ENCODE measurements at regions not wholly inside any gene's neighbourhood (a gene's known extent, or its start where the extent isn't known, plus 50 kb on each side); places are given as distances from the start of the nearest gene placed in this dataset.

DNA sequence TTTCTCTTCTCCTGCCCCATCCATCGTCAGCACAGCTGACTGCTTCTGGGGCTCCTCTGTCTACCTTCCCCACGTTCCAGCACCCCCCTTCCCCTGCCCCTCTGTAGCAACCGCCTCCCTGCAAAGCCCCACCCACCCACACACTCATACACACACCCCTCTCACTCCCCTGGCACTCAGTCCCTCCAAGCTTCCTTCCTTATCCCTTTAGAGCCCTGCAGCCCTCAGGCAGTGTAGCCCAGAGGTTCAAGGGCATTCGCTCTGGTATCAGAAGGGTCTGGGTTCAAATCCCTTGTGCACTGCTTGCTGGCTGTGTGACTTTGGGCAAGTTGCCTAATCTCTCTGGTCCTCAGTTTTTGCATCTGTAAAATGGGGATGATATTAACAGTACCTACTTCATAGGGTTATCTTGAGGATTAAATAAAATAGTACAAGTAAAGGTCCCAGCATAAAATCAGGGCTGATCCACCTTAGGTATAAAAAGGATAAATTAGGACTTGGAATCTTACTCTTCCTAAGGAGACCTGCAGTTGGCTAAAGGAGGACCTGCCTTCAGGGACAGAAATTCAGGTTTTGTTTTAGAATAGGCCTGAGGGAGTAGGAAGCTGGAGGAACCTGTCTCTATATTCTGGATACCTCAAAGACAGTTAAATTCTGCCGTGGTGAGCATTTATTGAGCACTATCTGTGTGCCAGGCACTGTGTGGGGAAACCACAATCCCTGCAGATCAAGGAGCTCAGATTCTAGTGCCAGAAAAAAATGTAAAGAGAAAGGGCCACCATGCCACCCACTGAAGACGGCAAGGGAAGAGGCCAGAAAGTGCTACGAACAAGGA, 94.1 kb downstream of the SNX5 start:
- Histone ChIP-seq H3K4me2 (ENCODE audit: low read length) (peak overlapping the region; percentile 52), H3K27me3 (ENCODE audit: insufficient read depth, low read length) (no peaks in the 10 kb centered on the region), H3K79me2 (ENCODE audit: insufficient read depth, low read length) (no peaks in the 10 kb centered on the region), H3K4me1 (ENCODE audit: insufficient read depth, low read length) (peaks cover 18% of the 10 kb centered on the region), H3K4me3 (ENCODE audit: insufficient read depth, low read depth, low read length) (no peak overlapping the region), H3K9ac (ENCODE audit: low read length) (peak overlapping the region; percentile 66), H3K9me3 (ENCODE audit: insufficient read depth, low read depth, low read length) (no peaks in the 10 kb centered on the region), H2AFZ (ENCODE audit: low read depth, low read length) (peak overlapping the region; percentile 76), H3K27ac (ENCODE audit: low read depth, low read length) (no peak overlapping the region), H4K20me1 (ENCODE audit: insufficient read depth, low read length) (no peaks in the 10 kb centered on the region), H3K36me3 (ENCODE audit: insufficient read depth, low read length) (no peaks in the 10 kb centered on the region)
- Mint-ChIP-seq H3K36me3 (ENCODE audit: low read depth, unreplicated experiment) (no peaks in the 10 kb centered on the region), H3K27ac (ENCODE audit: unreplicated experiment) (no peak overlapping the region), H3K4me1 (ENCODE audit: low read depth, unreplicated experiment) (no peaks in the 10 kb centered on the region), H3K9me3 (ENCODE audit: unreplicated experiment) (no peaks in the 10 kb centered on the region), H3K4me3 (ENCODE audit: unreplicated experiment) (no peak overlapping the region), H3K27me3 (ENCODE audit: low read depth, unreplicated experiment) (peaks cover 49% of the 10 kb centered on the region)
- FAIRE-seq (no peak), DNase-seq (ENCODE audit: low read depth) (no peak)
- TF ChIP-seq, protein P1, sequence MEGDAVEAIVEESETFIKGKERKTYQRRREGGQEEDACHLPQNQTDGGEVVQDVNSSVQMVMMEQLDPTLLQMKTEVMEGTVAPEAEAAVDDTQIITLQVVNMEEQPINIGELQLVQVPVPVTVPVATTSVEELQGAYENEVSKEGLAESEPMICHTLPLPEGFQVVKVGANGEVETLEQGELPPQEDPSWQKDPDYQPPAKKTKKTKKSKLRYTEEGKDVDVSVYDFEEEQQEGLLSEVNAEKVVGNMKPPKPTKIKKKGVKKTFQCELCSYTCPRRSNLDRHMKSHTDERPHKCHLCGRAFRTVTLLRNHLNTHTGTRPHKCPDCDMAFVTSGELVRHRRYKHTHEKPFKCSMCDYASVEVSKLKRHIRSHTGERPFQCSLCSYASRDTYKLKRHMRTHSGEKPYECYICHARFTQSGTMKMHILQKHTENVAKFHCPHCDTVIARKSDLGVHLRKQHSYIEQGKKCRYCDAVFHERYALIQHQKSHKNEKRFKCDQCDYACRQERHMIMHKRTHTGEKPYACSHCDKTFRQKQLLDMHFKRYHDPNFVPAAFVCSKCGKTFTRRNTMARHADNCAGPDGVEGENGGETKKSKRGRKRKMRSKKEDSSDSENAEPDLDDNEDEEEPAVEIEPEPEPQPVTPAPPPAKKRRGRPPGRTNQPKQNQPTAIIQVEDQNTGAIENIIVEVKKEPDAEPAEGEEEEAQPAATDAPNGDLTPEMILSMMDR (IDR thresholded peaks at IDR 0.05; ENCODE audit: insufficient read depth, low read depth, low read length) = no peak
- no peak for TF ChIP-seq EZH2 (IDR thresholded peaks at IDR 0.05; ENCODE audit: insufficient read depth, low read length)

DNA sequence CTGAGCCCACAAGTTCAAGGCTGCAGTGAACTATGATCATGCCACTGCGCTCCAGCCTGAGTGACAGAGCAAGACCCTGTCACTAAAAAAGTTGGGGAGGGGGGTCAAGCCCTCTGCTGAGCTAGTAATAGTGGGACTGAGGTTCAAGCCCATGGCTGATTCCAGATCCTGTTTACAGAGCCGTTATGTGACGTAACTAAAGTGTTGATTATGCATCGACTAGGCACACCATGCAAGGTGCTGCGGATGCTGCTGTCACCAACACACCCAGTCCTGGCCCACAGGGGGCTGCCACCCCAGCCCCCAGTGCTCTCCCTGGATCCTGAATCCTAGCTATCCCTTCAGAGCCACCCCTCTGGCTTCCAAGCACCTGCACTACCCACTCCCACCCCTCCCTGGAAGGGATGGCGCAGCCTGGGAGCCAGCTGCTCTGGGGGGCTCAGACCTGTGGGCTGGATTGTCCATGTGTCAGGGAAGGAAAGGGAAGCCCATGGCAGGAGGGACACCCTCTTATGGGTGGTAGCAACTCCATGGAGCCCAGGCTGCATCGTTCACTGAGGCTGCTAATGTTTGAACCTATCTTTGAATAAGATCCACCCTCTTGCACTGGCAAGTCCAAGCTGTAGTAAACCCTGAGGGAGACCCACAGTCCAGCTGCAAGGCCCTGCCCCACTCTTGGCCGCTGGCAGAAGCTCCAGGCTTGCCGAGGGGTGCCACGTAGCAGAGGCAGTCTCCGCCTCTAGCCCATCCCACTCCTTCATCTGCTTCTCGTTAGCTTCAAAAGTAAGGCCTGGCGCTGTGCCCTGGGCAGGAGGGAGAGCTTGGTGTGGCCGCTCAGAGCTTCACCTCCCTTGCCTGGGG, 95.0 kb downstream of the SNX5 start:
- Histone ChIP-seq H3K9me3 (ENCODE audit: insufficient read depth, low read depth, low read length) (no peaks in the 10 kb centered on the region), H3K27ac (ENCODE audit: low read depth, low read length) (no peak overlapping the region), H4K20me1 (ENCODE audit: insufficient read depth, low read length) (no peaks in the 10 kb centered on the region), H3K27me3 (ENCODE audit: insufficient read depth, low read length) (no peaks in the 10 kb centered on the region), H2AFZ (ENCODE audit: low read depth, low read length) (peak overlapping the region; percentile 76), H3K9ac (ENCODE audit: low read length) (peak overlapping the region; percentile 66), H3K4me1 (ENCODE audit: insufficient read depth, low read length) (peaks cover 18% of the 10 kb centered on the region), H3K4me3 (ENCODE audit: insufficient read depth, low read depth, low read length) (no peak overlapping the region), H3K79me2 (ENCODE audit: insufficient read depth, low read length) (no peaks in the 10 kb centered on the region), H3K36me3 (ENCODE audit: insufficient read depth, low read length) (no peaks in the 10 kb centered on the region), H3K4me2 (ENCODE audit: low read length) (peak overlapping the region; percentile 49)
- no peaks in the 10 kb centered on the region for H3K36me3 Mint-ChIP-seq (ENCODE audit: low read depth, unreplicated experiment)
- DNase-seq (ENCODE audit: low read depth) = peak; percentile 93
- no peak for TF ChIP-seq EZH2 (IDR thresholded peaks at IDR 0.05; ENCODE audit: insufficient read depth, low read length)
- TF ChIP-seq, protein P1 (IDR thresholded peaks at IDR 0.05; ENCODE audit: insufficient read depth, low read depth, low read length) = no peak
- H3K4me3 Mint-ChIP-seq (ENCODE audit: unreplicated experiment) = no peak overlapping the region
- no peaks in the 10 kb centered on the region for H3K9me3 Mint-ChIP-seq (ENCODE audit: unreplicated experiment)
- no peak overlapping the region for H3K27ac Mint-ChIP-seq (ENCODE audit: unreplicated experiment)
- FAIRE-seq = no peak
- H3K27me3 Mint-ChIP-seq (ENCODE audit: low read depth, unreplicated experiment) = peaks cover 50% of the 10 kb centered on the region
- no peaks in the 10 kb centered on the region for H3K4me1 Mint-ChIP-seq (ENCODE audit: low read depth, unreplicated experiment)
